Activated naive CD8-positive, alpha-beta T cell (primary cell): ENCODE measurements at regions not wholly inside any gene's neighbourhood (a gene's known extent, or its start where the extent isn't known, plus 50 kb on each side); places are given as distances from the start of the nearest gene placed in this dataset.

ENCODE experiments used
- H3K27ac Mint-ChIP-seq: one replicate; pipeline ENCODE4 v1.8.0; 2021; ENCODE audit warnings: mixed read lengths
- H3K27me3 Mint-ChIP-seq: one replicate; pipeline ENCODE4 v1.8.0; 2021; ENCODE audit warnings: mixed read lengths
- H3K36me3 Mint-ChIP-seq: one replicate; pipeline ENCODE4 v1.8.0; 2021; ENCODE audit warnings: mixed read lengths
- H3K4me1 Mint-ChIP-seq: one replicate; pipeline ENCODE4 v1.8.0; 2021; ENCODE audit warnings: low read depth, mixed read lengths
- H3K4me3 Mint-ChIP-seq: one replicate; pipeline ENCODE4 v1.8.0; 2021; ENCODE audit warnings: mild to moderate bottlenecking, mixed read lengths
- H3K9me3 Mint-ChIP-seq: one replicate; pipeline ENCODE4 v1.8.0; 2021; ENCODE audit warnings: low read depth, mixed read lengths

DNA sequence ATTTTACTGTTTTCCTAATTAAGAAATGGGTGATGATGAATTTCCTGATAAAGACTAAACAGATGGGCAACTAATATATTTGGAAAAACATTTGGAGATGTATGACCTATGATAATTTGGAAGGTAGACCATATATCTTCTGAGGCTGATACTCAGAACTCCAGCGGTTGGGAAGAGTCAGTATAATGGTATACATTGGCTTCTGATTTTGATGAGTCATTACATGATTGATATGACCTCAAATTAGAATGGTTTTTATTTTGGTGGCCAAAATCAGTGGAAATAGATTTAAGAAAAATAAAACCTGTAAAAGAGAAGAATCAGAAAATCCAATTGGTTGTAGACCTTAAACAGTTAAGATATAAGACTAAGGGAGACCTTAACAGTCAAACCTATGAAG lies 496.4 kb upstream of the ALCAM start:
- Mint-ChIP-seq H3K27me3 (no peaks in the 10 kb centered on the region), H3K9me3 (peaks cover 3% of the 10 kb centered on the region), H3K4me3 (no peak overlapping the region), H3K4me1 (no peaks in the 10 kb centered on the region), H3K27ac (no peak overlapping the region), H3K36me3 (no peaks in the 10 kb centered on the region)

DNA sequence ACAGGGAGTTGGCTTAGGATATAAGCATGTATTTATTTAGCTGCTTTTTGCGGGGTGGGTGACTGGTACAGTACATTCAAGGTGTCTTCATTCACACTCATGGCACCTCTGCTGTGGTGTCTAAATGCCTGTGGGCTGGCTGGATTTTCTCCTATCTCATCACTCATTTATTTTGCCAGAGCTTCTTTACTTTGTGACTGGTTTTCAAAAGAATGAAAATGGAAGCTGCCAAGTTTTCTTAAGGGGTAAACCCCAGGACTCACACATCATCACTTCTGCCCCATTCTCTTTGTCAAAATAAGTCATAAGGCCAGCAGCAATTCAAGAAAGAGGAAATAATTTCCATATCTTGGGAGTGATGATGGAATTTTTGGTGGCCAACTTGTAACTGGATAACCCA lies 493.4 kb upstream of the ALCAM start:
- peaks cover 8% of the 10 kb centered on the region for H3K9me3 Mint-ChIP-seq
- no peaks in the 10 kb centered on the region for H3K36me3 Mint-ChIP-seq
- H3K4me1 Mint-ChIP-seq = no peaks in the 10 kb centered on the region
- H3K27me3 Mint-ChIP-seq = no peaks in the 10 kb centered on the region
- H3K4me3 Mint-ChIP-seq = no peak overlapping the region
- no peak overlapping the region for H3K27ac Mint-ChIP-seq

DNA sequence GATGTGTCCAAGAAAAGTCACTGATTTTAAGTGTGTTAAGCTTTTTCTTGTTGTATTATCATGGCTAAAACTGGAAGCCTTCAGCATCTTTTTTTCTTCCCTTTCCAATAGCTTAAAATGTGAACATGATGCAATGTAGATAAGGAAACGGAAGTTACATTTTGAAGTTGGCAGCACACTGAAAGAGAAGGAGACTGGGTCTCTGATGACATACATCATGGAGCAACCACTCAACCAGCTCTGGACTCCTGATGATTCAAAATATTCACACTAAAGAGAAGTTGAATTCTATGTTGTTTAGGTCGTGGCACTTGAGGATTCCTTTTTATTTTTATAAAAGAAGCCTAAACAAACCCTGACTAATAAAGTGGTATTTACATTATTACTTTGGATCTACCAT lies 488.3 kb upstream of the ALCAM start:
- no peak overlapping the region for H3K27ac Mint-ChIP-seq
- H3K4me3 Mint-ChIP-seq = no peak overlapping the region
- H3K27me3 Mint-ChIP-seq = no peaks in the 10 kb centered on the region
- no peaks in the 10 kb centered on the region for H3K4me1 Mint-ChIP-seq
- no peaks in the 10 kb centered on the region for H3K36me3 Mint-ChIP-seq
- peaks cover 5% of the 10 kb centered on the region for H3K9me3 Mint-ChIP-seq

DNA sequence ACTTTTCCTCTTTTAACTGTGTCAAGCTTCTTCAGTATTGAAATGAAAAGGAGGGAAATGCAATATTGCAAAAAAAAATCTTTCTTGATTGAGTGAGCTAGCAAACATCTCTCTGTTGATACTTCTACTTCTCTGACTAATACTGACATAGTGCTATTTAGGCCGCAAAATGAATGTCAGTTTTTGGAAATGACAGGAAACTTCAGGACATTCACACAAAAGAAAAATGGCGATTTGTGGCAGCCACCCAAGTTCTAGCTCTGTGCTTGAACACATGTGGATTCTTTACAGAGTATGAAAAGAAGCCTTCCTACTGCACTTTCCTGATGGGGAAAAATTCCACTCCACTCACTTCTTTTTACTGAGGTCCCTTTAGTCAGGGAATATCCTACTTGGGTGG lies 486.8 kb upstream of the ALCAM start:
- H3K9me3 Mint-ChIP-seq = peaks cover 5% of the 10 kb centered on the region

DNA sequence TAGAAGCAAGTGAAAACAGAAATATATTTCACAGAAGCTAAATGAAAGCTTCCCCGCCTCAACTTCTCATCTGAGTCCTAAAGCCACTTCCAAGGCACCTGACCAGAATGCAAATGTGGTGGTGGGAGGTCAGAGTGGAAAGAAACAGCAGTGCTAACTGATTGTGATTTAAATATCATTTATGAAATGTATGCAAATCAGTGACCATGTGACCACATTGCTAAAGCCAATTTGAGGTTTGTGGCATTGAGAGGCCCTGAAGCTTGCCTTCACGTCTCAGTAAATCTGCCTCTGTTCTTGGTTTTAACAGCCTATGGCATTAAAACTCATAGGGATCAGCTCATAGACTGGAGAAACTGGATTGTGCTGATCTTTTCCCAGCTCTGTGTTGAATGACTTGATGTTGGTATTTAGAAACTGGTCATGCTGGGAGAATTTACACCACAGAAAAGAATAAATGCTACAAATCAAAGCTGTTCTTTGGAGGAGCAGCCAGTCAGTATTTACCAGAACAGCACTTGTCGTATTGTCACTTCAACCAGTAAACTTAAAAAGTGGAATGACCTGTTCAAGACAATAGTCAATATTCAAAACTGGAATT lies 481.4 kb upstream of the ALCAM start:
- Mint-ChIP-seq H3K9me3 (no peaks in the 10 kb centered on the region), H3K27me3 (no peaks in the 10 kb centered on the region), H3K4me3 (no peak overlapping the region), H3K36me3 (no peaks in the 10 kb centered on the region), H3K27ac (no peak overlapping the region), H3K4me1 (no peaks in the 10 kb centered on the region)

More for the DNA sequence above, 486.8 kb upstream of the ALCAM start:
- Mint-ChIP-seq H3K27ac (no peak overlapping the region), H3K4me1 (no peaks in the 10 kb centered on the region), H3K36me3 (no peaks in the 10 kb centered on the region), H3K27me3 (no peaks in the 10 kb centered on the region), H3K4me3 (no peak overlapping the region)

DNA sequence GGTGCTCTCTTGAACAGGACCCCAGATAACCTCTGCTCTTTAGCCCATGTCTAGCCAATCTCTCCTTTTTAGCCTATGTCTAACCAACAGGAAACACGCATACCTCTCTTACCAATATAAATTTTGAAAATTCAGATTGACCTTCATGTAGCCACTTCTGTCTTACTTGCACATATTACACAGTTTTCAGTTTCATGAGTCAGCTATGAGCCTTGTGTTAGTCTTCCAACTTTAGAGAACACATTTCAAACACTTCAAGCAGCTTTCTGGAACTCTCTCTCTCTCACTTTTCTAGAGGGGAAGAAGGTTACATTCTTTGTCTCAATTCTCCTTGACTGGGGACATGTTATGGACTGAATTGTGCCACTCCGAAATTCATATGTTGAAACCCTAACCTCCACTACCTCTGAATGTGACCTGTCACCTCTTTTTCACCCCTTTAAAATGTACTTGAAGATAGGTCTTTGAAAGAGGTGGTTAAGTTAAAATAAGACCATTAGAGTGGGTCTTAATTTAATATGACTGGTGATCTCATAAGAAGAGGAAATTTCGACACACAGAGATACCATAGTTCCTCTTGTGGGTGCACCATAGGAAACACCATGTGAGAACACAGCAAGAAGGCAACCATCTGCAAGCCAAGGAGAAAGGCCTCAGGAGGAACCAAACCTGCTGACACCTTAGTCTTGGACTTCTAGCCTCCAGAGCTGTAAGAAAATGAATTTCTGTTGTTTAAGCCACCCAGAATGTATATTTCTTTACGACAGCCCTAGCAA lies 480.3 kb upstream of the ALCAM start:
- H3K27ac Mint-ChIP-seq = no peak overlapping the region
- no peaks in the 10 kb centered on the region for H3K36me3 Mint-ChIP-seq
- H3K4me1 Mint-ChIP-seq = no peaks in the 10 kb centered on the region
- H3K27me3 Mint-ChIP-seq = no peaks in the 10 kb centered on the region
- no peak overlapping the region for H3K4me3 Mint-ChIP-seq
- no peaks in the 10 kb centered on the region for H3K9me3 Mint-ChIP-seq

DNA sequence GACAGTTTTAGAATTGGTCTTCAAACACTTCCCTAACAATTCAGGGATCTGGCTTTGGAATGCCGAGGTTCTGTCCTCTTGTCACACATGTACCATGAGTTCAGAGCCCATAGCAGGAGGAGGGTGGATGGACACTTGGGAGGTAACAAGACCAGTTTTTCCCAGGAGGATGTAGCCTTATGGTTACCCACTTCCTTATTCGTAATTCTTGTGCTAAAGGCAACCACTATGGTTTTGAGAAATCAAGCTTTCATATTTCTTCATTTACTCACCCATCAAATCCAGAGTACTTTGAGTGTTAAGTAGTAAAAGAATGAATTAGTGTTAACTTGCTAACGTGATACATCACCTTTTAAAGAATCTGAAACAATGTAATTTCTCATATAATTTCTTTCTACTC lies 479.6 kb upstream of the ALCAM start:
- Mint-ChIP-seq H3K4me3 (no peak overlapping the region), H3K36me3 (no peaks in the 10 kb centered on the region), H3K4me1 (no peaks in the 10 kb centered on the region), H3K27ac (no peak overlapping the region), H3K27me3 (no peaks in the 10 kb centered on the region), H3K9me3 (no peaks in the 10 kb centered on the region)

DNA sequence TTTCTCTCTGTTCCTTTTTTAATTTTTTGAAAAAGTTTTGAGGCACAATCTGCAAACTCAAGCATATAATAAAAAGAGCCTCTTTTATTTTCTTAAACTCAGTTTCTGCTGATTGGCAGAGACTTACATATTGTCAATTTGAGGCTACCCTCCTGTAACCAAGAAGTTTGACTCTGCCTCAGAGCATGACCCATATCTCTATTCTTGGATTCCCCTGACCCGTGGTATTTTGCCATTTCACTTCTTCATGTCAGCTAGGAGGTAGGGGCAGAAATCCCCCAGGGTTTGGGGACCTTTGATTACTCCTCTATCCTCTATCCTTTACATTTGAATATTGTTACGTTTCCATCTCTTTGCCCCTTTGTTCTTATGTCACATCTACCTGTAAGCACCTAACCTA lies 479.1 kb upstream of the ALCAM start:
- no peak overlapping the region for H3K27ac Mint-ChIP-seq
- no peak overlapping the region for H3K4me3 Mint-ChIP-seq
- no peaks in the 10 kb centered on the region for H3K27me3 Mint-ChIP-seq
- H3K36me3 Mint-ChIP-seq = no peaks in the 10 kb centered on the region
- no peaks in the 10 kb centered on the region for H3K4me1 Mint-ChIP-seq
- no peaks in the 10 kb centered on the region for H3K9me3 Mint-ChIP-seq

DNA sequence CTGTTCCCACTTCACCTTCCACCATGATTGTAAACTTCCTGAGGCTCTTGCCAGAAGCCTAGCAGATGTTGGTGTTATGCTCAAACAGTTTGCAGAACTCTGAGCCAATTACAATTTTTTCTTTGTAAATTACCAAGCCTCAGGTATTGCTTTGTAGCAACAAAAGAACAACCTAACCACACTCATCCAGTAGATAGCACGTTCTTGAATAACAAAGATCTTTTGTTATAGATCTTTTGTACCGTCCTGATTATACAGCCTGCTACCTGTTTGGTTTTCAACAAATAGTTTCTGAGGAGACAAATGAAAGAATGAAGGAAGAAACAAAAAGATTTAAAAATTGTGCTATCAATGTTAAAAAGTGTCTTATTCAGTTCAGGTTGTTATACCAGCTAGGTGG lies 474.7 kb upstream of the ALCAM start:
- no peak overlapping the region for H3K27ac Mint-ChIP-seq
- no peaks in the 10 kb centered on the region for H3K4me1 Mint-ChIP-seq
- no peaks in the 10 kb centered on the region for H3K36me3 Mint-ChIP-seq
- no peaks in the 10 kb centered on the region for H3K9me3 Mint-ChIP-seq
- H3K4me3 Mint-ChIP-seq = no peak overlapping the region
- H3K27me3 Mint-ChIP-seq = no peaks in the 10 kb centered on the region

DNA sequence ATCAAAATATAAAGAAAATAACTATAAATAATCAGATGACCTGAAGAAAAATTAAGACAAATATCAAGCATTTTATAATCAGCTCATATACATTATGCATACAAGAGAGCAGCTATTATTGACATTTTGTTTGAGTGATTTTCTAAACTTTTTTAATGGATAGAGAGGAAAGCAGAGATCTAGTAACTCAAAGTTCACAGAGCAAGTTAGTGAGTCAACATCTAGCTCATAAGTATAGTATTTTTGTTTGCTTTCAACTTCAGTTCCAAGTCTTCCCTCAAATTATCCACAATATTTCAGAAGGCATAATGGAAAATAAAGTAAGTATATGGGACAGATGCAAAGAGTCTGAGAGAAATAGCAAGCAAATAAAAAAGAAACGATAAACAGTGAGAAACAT lies 470.1 kb upstream of the ALCAM start:
- no peak overlapping the region for H3K4me3 Mint-ChIP-seq
- no peaks in the 10 kb centered on the region for H3K9me3 Mint-ChIP-seq
- no peaks in the 10 kb centered on the region for H3K27me3 Mint-ChIP-seq
- no peaks in the 10 kb centered on the region for H3K4me1 Mint-ChIP-seq
- no peaks in the 10 kb centered on the region for H3K36me3 Mint-ChIP-seq
- H3K27ac Mint-ChIP-seq = no peak overlapping the region

DNA sequence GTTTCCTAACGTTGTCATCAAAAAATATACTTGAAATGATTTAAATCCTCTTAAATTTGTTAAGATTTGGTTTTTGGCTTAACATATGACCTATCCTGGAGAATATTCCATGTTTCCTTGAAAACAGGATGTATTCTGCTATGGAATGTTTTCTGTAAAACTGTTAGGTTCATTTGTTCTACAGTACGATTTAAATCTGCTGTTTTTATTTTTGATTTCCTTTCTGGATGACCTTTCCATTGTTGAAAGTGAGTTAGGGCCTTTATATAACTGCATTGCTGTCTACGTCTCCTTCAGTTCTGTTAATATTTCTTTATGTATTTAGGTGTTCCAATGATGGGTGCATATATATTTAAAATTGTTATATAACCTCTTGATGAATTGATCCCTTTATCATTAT lies 465.3 kb upstream of the ALCAM start:
- Mint-ChIP-seq H3K9me3 (peaks cover 5% of the 10 kb centered on the region), H3K4me3 (no peak overlapping the region)

DNA sequence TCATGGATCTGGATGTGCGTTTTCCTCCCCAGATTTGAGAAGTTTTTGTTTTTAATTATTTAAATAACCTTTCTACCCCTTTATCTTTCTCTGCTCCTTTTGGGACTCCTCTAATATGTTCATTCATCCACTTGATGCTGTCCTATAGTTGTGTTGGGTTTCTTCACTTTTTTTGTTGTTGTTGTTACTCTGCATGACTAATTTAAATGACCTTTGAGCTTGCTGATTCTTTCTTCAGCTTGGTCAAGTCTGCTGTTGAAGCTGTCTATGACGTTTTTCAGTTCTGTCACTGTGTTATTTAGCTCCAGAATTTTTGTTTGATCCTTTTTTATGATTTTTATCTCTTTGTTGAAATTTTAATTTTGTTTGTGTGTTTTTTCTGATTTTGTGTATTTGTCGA lies 463.6 kb upstream of the ALCAM start:
- Mint-ChIP-seq H3K4me3 (no peak overlapping the region), H3K9me3 (peaks cover 5% of the 10 kb centered on the region), H3K4me1 (no peaks in the 10 kb centered on the region), H3K36me3 (no peaks in the 10 kb centered on the region), H3K27me3 (no peaks in the 10 kb centered on the region), H3K27ac (no peak overlapping the region)

More for the DNA sequence above, 465.3 kb upstream of the ALCAM start:
- Mint-ChIP-seq H3K27ac (no peak overlapping the region), H3K27me3 (no peaks in the 10 kb centered on the region), H3K36me3 (no peaks in the 10 kb centered on the region), H3K4me1 (no peaks in the 10 kb centered on the region)

DNA sequence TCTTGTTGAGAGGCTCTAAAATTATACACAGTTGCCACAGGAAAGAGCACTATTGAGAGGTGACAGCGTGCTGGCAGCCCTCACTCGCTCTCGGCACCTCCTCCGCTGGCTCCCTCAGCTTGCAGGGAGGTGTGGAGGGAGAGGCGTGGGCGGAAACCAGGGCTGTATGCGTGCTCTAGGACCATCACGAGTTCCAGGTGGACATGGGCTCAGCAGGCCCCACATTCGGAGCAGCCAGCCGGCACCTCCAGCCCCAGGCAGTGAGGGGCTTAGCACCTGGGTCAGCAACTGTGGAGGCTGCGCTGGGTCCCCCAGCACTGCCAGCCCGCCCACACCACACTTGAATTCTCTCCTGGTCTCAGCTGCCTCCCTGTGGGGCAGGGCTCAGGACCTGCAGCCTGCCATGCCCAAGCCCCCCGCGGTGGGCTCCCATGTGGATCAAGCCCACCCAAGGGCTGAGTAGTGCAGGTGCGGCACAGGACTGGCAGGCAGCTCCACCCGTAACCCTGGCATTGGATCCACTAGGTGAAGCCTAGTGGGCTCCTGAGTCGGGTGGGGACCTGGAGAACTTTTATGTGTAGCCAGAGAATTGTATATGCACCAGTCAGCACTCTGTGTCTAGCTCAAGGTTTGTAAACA lies 460.6 kb upstream of the ALCAM start:
- Mint-ChIP-seq H3K9me3 (peaks cover 5% of the 10 kb centered on the region), H3K4me1 (no peaks in the 10 kb centered on the region), H3K27me3 (no peaks in the 10 kb centered on the region), H3K36me3 (no peaks in the 10 kb centered on the region), H3K27ac (no peak overlapping the region), H3K4me3 (no peak overlapping the region)

DNA sequence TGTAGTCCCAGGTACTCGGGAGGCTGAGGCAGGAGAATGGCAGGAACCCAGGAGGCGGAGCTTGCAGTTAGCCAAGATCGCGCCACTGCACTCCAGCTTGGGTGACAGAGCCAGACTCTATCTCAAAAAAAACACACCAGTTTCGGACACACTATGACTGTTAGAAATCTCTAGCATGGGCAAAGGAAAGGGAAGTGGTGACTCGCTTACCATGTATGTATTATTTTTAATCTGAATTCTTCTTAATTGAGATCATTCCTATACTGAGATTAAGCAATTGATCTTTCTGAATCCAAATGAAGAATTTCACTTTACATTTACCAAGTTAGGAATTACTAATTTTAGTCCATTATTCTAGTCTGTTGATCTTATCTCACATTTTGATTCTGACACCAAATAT lies 459.2 kb upstream of the ALCAM start:
- H3K27me3 Mint-ChIP-seq = no peaks in the 10 kb centered on the region
- H3K27ac Mint-ChIP-seq = no peak overlapping the region
- peaks cover 5% of the 10 kb centered on the region for H3K9me3 Mint-ChIP-seq
- no peaks in the 10 kb centered on the region for H3K4me1 Mint-ChIP-seq
- no peak overlapping the region for H3K4me3 Mint-ChIP-seq
- no peaks in the 10 kb centered on the region for H3K36me3 Mint-ChIP-seq

DNA sequence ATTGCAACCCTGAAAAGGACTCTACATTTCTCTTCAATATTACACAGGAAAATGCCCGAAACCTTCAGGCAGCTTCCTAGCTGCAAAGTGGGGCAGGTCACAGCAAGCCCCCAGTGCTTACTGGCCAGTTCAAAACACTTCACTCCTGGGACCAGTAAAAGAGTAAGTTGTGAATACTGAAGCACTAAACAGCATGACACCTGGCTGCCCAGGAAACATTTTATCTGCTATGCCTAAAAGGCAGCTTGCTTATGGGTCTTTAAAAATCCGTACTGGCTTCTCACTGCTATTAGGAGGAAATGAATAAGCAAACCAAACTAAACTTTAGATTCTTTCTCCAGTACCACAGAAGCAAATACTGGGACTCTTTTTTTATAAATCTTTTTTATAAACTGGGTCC lies 457.9 kb upstream of the ALCAM start:
- H3K36me3 Mint-ChIP-seq = no peaks in the 10 kb centered on the region
- no peaks in the 10 kb centered on the region for H3K4me1 Mint-ChIP-seq
- H3K9me3 Mint-ChIP-seq = no peaks in the 10 kb centered on the region
- H3K27ac Mint-ChIP-seq = no peak overlapping the region
- no peaks in the 10 kb centered on the region for H3K27me3 Mint-ChIP-seq
- no peak overlapping the region for H3K4me3 Mint-ChIP-seq

DNA sequence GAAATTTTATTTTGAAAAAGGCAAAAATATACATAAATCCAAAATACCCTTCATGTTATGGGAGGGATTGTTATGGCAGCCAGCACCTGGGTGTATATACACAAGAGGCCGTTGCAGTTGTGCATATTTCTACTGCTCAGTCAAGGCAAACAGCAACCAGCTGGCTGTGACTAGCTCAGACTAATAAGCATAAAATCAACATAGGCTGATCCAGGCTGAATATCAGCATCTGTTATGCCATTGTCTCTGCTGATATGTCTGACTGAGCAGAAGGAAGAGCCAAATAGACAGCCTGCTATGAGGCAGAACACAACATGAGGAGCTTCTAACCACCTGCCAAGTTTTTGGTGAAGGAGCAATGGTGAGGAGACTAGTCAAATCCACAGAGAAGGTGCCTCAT lies 457.5 kb upstream of the ALCAM start:
- Mint-ChIP-seq H3K9me3 (no peaks in the 10 kb centered on the region), H3K27me3 (no peaks in the 10 kb centered on the region), H3K36me3 (no peaks in the 10 kb centered on the region), H3K4me1 (no peaks in the 10 kb centered on the region), H3K27ac (no peak overlapping the region), H3K4me3 (no peak overlapping the region)
